HG03139 (cell line): ENCODE measurements at regions not wholly inside any gene's neighbourhood (a gene's known extent, or its start where the extent isn't known, plus 50 kb on each side); places are given as distances from the start of the nearest gene placed in this dataset.
"Not testable (repeated sequence)": the region's sequence is repeated elsewhere in the genome, so short reads cannot be mapped to it uniquely, and the experiment has no call there.

Experiments
- ATAC-seq: cut with Tn5 transposase; IDR thresholded peaks from one replicate; pipeline ENCODE4 v1.9.1; 2021; ENCODE audit not compliant: unreplicated experiment

DNA sequence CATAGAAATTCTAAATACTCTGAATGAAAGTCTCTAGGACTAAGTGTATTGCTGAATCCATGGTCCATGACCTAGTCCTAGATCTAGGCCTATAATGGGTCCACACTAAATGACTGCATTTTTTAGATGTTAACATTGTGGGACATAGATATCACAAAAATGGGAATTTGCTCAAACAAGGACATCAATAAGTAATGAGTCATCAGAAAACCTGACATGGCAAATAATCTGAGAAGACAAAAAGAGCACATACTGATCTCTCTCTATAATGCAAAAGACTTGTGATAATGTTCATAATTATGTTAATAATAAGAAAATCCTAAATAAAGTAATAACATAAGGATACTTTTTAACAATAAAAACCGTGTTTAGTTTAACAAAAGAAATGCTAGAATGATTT is 1168.4 kb downstream of the FSCB start:
- no peak for ATAC-seq

- no peak for ATAC-seq
Measured at GRCh38 chr14:43336351-43336750, 1170.7 kb downstream of the FSCB start.

DNA sequence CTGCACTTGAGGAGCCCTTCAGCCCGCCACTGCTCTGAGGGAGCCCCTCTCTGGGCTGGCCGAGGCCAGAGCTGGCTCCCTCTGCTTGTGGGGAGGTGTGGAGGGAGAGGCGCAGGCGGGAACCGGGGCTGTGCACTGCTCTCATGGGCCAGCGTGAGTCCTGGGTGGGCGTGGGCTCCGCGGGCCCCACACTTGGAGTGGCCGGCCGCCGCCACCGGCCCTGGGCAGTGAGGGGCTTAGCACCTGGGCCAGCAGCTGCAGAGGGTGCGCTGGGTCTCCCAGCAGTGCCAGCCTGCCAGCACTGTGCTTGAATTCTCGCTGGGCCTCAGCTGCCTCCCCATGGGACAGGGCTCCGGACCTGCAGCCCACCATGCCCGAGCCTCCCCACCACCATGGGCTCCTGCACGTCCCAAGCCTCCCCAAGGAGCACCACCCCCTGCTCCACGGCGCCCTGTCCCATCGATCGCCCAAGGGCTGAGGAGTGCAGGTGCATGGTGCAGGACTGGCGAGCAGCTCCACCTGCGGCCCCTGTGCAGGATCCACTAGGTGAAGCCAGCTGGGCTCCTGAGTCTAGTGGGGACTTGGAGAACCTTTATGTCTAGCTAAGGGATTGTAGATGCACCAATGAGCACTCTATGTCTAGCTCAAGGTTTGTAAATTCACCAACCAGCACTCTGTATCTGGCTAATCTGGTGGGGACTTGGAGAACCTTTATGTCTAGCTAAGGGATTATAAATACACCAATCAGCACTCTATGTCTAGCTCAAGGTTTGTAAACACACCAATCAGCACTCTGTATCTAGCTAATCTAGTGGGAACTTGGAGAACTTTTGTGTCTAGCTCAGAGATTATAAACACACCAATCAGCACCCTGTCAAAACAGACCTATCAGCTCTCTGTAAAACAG is 1180.3 kb downstream of the FSCB start:
- not testable (repeated sequence) for ATAC-seq

- no peak for ATAC-seq
Measured at GRCh38 chr14:43316427-43316826, 1190.7 kb downstream of the FSCB start.

GRCh38 chr14:43313719-43314118 is 1193.4 kb downstream of the FSCB start:
- ATAC-seq = no peak

GRCh38 chr14:43308421-43309110 is 1198.5 kb downstream of the FSCB start:
- ATAC-seq = no peak

- no peak for ATAC-seq
Measured at GRCh38 chr14:43307836-43308235, 1199.2 kb downstream of the FSCB start.

GRCh38 chr14:43306053-43306452 is 1201.0 kb downstream of the FSCB start:
- ATAC-seq = no peak

DNA sequence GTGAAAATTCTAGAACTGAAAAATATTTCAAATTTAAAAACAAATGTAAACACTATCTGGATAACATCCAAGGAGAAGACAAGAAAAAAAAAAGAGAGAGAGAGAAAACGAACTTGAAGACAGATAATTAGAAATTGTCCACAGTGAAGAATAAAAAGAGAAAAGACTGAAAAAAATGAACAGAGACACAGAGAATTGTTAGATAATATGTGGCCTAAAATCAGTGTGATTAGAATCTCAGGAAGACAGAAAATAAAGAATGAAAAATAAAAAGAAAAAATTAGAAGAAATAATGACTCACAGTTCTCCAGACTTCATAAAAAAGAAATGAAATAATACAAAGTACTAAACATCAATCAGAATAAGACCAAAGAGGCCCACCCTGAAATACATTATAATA is 1209.3 kb downstream of the FSCB start:
- no peak for ATAC-seq

- not testable (repeated sequence) for ATAC-seq
Measured at GRCh38 chr14:43296061-43296460, 1211.0 kb downstream of the FSCB start.

DNA sequence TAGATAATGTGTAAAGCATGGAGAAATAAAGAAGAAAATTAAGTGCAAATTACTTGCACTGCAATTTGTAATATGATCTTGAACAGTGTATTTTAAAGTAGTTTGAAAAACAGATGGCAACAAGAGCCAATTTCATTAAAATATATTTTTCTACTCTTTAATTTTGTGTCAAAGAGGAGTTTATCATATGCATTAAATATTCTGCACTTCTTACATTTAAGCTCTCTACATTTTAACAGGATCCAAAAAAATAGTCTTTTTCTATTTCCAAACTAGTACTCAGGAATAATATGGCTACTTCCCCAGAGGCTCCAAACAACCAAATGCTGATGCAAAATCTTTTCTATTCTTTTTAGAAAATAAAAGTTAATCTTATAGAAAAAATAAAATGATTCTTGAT is 1221.5 kb downstream of the FSCB start:
- no peak for ATAC-seq

DNA sequence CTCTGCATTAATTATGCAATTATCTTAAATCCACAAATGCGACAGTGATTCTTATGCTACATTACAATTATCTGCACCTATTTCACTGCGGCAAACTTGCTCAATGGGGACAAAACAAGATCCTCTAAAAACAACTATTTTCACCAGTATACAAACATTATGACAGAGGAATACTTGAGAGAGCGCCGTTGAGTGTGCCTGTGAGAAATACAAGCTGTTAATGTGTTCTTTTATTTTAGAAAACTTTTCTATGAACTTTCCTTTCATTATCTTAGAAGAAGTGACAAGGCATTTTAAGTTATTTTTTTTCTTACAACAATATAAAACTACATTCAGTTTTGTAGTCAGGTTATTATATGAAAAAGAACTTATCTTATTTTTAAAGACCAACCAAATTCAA is 1247.0 kb downstream of the FSCB start:
- no peak for ATAC-seq

DNA sequence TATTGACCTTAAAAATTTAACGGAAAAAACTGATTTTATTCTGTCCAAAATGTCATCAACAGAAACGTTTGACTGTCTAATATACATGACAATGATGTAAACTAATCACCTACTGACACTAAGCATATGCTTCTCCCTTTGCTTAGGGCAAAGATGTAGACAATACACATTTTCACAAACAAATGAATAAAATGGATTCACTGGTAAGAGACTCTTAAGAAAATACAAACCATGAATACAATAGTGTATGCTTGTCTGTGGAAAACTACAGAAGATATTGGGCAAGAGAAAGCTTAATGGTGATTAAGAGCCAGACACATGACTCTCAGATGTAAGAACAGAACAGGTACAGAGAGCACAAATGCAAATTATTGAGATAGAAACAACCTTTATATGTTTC is 1248.7 kb downstream of the FSCB start:
- no peak for ATAC-seq

DNA sequence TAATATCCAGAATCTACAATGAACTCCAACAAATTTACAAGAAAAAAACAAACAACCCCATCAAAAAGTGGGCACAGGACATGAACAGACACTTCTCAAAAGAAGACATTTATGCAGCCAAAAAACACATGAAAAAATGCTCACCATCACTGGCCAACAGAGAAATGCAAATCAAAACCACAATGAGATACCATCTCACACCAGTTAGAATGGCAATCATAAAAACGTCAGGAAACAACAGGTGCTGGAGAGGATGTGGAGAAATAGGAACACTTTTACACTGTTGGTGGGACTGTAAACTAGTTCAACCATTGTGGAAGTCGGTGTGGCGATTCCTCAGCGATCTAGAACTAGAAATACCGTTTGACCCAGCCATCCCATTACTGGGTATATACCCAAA is 1250.1 kb downstream of the FSCB start:
- not testable (repeated sequence) for ATAC-seq

- ATAC-seq = no peak
Measured at GRCh38 chr14:43252866-43253265, 1254.2 kb downstream of the FSCB start.

- no peak for ATAC-seq
Measured at GRCh38 chr14:43249591-43249990, 1257.5 kb downstream of the FSCB start.

GRCh38 chr14:43249116-43249515 is 1258.0 kb downstream of the FSCB start:
- no peak for ATAC-seq

DNA sequence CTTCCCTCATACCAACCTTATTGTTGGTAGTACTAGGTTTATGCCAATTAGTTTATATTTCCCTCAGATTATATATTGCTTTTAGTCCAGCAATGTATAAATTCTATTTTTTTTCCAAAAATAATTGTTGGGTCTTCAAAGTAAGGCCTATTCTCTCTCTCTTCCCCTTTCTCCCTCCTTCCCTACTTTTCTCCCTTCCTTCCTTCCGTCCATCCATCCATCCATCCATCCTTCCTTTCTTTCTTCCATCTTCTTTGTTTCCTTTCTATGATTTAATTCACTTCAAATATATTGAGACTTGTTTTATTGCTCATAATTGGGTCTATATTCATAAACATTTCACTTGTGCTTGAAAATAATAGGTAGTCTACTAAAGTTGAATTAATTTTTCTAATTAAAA is 1259.2 kb downstream of the FSCB start:
- no peak for ATAC-seq

- no peak for ATAC-seq
Measured at GRCh38 chr14:43244142-43244625, 1262.9 kb downstream of the FSCB start.

GRCh38 chr14:43243168-43243567 is 1263.9 kb downstream of the FSCB start:
- no peak for ATAC-seq

- no peak for ATAC-seq
Measured at GRCh38 chr14:43232261-43232660, 1274.8 kb downstream of the FSCB start.

DNA sequence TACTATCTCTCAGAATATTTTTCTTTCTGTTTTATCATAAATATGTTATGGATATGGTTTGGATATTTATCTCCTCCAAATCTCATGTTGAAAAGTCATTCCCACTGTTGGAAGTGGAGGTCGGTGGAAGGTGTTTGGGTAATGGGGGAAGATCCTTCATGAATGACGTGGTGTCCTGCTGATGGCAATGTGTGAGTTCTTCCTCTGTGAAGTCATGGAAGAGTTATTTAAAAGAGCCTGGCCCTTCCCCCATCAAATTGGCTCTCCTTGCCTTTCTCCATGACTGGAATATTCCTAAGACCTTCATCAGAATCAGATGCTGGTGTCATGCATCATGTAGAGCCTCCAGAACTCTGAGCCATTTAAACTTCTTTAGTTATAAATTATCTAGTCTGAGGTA is 1291.6 kb downstream of the FSCB start:
- no peak for ATAC-seq
